Anterior cingulate cortex (tissue), 58 donors: ENCODE measurements at regions not wholly inside any gene's neighbourhood (a gene's known extent, or its start where the extent isn't known, plus 50 kb on each side); places are given as distances from the start of the nearest gene placed in this dataset.
"Not testable (repeated sequence)": the region's sequence is repeated elsewhere in the genome, so short reads cannot be mapped to it uniquely, and the experiment has no call there.

Experiments
- DNase-seq, 58 donors: peaks; one replicate each; lab custom pipeline; 2025; lab: John Stamatoyannopoulos, UW

- no peak for DNase-seq
Measured at GRCh38 chr12:25424211-25424731, 128.8 kb downstream of the LMNTD1 start.

GRCh38 chr12:25423355-25424050 lies 129.6 kb downstream of the LMNTD1 start:
- DNase-seq, result no peak

GRCh38 chr12:25422241-25422640 lies 130.8 kb downstream of the LMNTD1 start:
- no peak for DNase-seq

GRCh38 chr12:25421651-25422167 lies 131.4 kb downstream of the LMNTD1 start:
- no peak for DNase-seq

- DNase-seq, result no peak
Measured at GRCh38 chr12:25420116-25420515, 133.0 kb downstream of the LMNTD1 start.

- no peak for DNase-seq
Measured at GRCh38 chr12:25419595-25419994, 133.5 kb downstream of the LMNTD1 start.

- no peak for DNase-seq
Measured at GRCh38 chr12:25417071-25417470, 136.0 kb downstream of the LMNTD1 start.

GRCh38 chr12:25416516-25416915 lies 136.6 kb downstream of the LMNTD1 start:
- no peak for DNase-seq

- no peak for DNase-seq
Measured at GRCh38 chr12:25415004-25415403, 138.1 kb downstream of the LMNTD1 start.

GRCh38 chr12:25412735-25413134 lies 140.3 kb downstream of the LMNTD1 start:
- no peak for DNase-seq

- DNase-seq, result no peak
Measured at GRCh38 chr12:25404955-25405354, 148.1 kb downstream of the LMNTD1 start.

GRCh38 chr12:25401547-25402345 lies 151.0 kb upstream of the KRAS start:
- DNase-seq, result no peak

- DNase-seq, result no peak
Measured at GRCh38 chr12:25397001-25397400, 146.3 kb upstream of the KRAS start.

- DNase-seq, result no peak
Measured at GRCh38 chr12:25395227-25395626, 144.5 kb upstream of the KRAS start.

GRCh38 chr12:25394775-25395174 lies 144.0 kb upstream of the KRAS start:
- DNase-seq, result not testable (repeated sequence)

- DNase-seq, result no peak
Measured at GRCh38 chr12:25394025-25394424, 143.3 kb upstream of the KRAS start.

- not testable (repeated sequence) for DNase-seq
Measured at GRCh38 chr12:25391346-25391745, 140.6 kb upstream of the KRAS start.

- no peak for DNase-seq
Measured at GRCh38 chr12:25388183-25388582, 137.5 kb upstream of the KRAS start.

- no peak for DNase-seq
Measured at GRCh38 chr12:25387732-25388050, 137.0 kb upstream of the KRAS start.

GRCh38 chr12:25386831-25387731 lies 136.4 kb upstream of the KRAS start:
- DNase-seq, result peak in 55 of 58 donors; percentile 1 to 86 (median 60)

- DNase-seq, result peak in 3 of 58 donors; percentile 18 to 44 (median 40)
Measured at GRCh38 chr12:25384893-25385248, 134.1 kb upstream of the KRAS start.
